ENCODE measurements at regions not wholly inside any gene's neighbourhood (a gene's known extent, or its start where the extent isn't known, plus 50 kb on each side); places are given as distances from the start of the nearest gene placed in this dataset.
"Not testable (repeated sequence)": the region's sequence is repeated elsewhere in the genome, so short reads cannot be mapped to it uniquely, and the experiment has no call there.

DNA sequence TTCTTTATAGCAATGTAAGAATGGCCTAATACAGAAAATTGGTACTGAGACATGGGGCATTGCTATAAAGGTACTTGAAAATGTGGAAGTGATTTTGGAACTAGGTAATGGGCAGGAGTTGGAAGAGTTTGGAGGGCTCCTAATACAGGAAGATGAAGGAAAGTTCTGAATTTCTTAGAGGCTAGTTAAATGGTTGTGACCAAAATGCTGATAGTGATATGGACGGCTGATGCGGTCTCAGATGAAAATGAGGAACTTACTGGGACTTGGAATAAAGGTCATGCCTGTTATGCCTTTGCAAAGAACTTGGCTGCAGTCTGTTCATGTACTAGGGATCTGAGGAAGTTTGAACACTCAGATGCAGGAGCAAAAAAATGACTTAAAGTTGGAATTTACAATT lies 132.2 kb upstream of the ZNG1F start:
- H3K9ac ChIP-seq (ENCODE audit: control insufficient read depth, extremely low read depth, insufficient read depth, low read length); H3K9me1 ChIP-seq (ENCODE audit: control insufficient read depth, extremely low read depth, insufficient read depth, low read length); H3K4me2 ChIP-seq (ENCODE audit: control insufficient read depth, extremely low read depth, insufficient read depth, low read depth, low read length); H4K20me1 ChIP-seq (ENCODE audit: control insufficient read depth, extremely low read depth, insufficient read depth, low read length); H2AFZ ChIP-seq (ENCODE audit: control insufficient read depth, low read length); H3K27ac ChIP-seq (ENCODE audit: control insufficient read depth, insufficient read depth, low read length); dilution Hi-C loops (cut with MboI; ENCODE audit: extremely low pct_ligation_motif_present, low sequenced_read_pairs); H3K79me2 ChIP-seq (ENCODE audit: control insufficient read depth, insufficient read depth, low read length); H3K9me3 ChIP-seq (ENCODE audit: control insufficient read depth, low read depth, low read length); H3K4me1 ChIP-seq (ENCODE audit: control insufficient read depth, extremely low read depth, insufficient read depth, low read length); FAIRE-seq; H3K4me3 ChIP-seq (ENCODE audit: control insufficient read depth in 2 of 3, extremely low read depth in 1 of 3, insufficient read depth in 2 of 3, low read depth in 1 of 3, low read length in 3 of 3); DNase-seq (ENCODE audit: low read depth, low spot score); H3K36me3 ChIP-seq (ENCODE audit: control insufficient read depth in 2 of 2, extremely low read depth in 1 of 2, insufficient read depth in 2 of 2, low read length in 2 of 2); H3K27me3 ChIP-seq (ENCODE audit: control insufficient read depth, extremely low read depth, insufficient read depth, low read length): not testable (repeated sequence)

DNA sequence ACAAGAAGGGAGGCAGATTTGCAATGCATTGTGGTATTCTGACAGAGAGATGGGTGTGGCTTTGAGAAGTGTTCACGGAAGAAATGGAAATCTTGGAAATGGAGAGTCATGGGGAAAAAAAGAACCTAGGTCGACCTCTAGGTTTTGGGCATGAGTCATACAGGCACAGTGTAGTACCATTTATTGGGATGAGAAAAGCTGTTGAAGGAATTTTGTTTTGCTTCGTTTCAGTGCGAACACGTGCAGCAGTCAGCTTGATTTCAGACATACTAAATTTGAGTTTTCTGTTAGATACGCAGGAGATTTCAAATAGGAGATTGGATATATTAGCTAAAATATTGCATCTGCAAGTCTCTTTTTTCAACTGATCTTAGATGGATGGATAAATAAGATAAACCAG lies 119.8 kb upstream of the ZNG1F start:
- H3K4me2 ChIP-seq (ENCODE audit: control insufficient read depth, extremely low read depth, insufficient read depth, low read depth, low read length); H4K20me1 ChIP-seq (ENCODE audit: control insufficient read depth, extremely low read depth, insufficient read depth, low read length); H3K4me3 ChIP-seq (ENCODE audit: control insufficient read depth in 2 of 3, extremely low read depth in 1 of 3, insufficient read depth in 2 of 3, low read depth in 1 of 3, low read length in 3 of 3); dilution Hi-C loops (cut with MboI; ENCODE audit: extremely low pct_ligation_motif_present, low sequenced_read_pairs); H3K27me3 ChIP-seq (ENCODE audit: control insufficient read depth, extremely low read depth, insufficient read depth, low read length); H3K27ac ChIP-seq (ENCODE audit: control insufficient read depth, insufficient read depth, low read length); H3K4me1 ChIP-seq (ENCODE audit: control insufficient read depth, extremely low read depth, insufficient read depth, low read length); H3K9me3 ChIP-seq (ENCODE audit: control insufficient read depth, low read depth, low read length); H3K9ac ChIP-seq (ENCODE audit: control insufficient read depth, extremely low read depth, insufficient read depth, low read length); H3K36me3 ChIP-seq (ENCODE audit: control insufficient read depth in 2 of 2, extremely low read depth in 1 of 2, insufficient read depth in 2 of 2, low read length in 2 of 2); H2AFZ ChIP-seq (ENCODE audit: control insufficient read depth, low read length); H3K9me1 ChIP-seq (ENCODE audit: control insufficient read depth, extremely low read depth, insufficient read depth, low read length); FAIRE-seq; H3K79me2 ChIP-seq (ENCODE audit: control insufficient read depth, insufficient read depth, low read length); DNase-seq (ENCODE audit: low read depth, low spot score): not testable (repeated sequence)

DNA sequence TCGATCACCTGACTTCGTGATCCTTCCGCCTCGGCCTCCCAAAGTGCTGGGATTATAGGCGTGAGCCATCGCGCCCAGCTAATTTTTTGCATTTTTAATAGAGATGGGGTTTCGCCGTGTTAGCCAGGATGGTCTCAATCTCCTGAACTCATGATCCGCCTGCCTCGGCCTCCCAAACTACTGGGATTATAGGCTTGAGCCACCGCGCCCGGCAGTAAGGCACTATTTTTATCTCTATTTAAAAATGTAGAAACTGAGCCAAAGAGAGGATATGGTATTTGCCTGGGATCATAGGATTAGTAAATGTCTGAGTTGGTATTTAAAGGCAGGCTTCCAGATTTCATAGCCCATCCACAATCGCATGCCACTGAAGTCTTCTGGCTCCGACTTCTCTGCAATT lies 96.6 kb upstream of the ZNG1F start:
- H3K27ac ChIP-seq (ENCODE audit: control insufficient read depth, insufficient read depth, low read length); H3K4me3 ChIP-seq (ENCODE audit: control insufficient read depth in 2 of 3, extremely low read depth in 1 of 3, insufficient read depth in 2 of 3, low read depth in 1 of 3, low read length in 3 of 3); H3K4me2 ChIP-seq (ENCODE audit: control insufficient read depth, extremely low read depth, insufficient read depth, low read depth, low read length); H3K4me1 ChIP-seq (ENCODE audit: control insufficient read depth, extremely low read depth, insufficient read depth, low read length); H2AFZ ChIP-seq (ENCODE audit: control insufficient read depth, low read length); dilution Hi-C loops (cut with MboI; ENCODE audit: extremely low pct_ligation_motif_present, low sequenced_read_pairs); H3K9me3 ChIP-seq (ENCODE audit: control insufficient read depth, low read depth, low read length); H3K36me3 ChIP-seq (ENCODE audit: control insufficient read depth in 2 of 2, extremely low read depth in 1 of 2, insufficient read depth in 2 of 2, low read length in 2 of 2); FAIRE-seq; H3K9ac ChIP-seq (ENCODE audit: control insufficient read depth, extremely low read depth, insufficient read depth, low read length); H4K20me1 ChIP-seq (ENCODE audit: control insufficient read depth, extremely low read depth, insufficient read depth, low read length); DNase-seq (ENCODE audit: low read depth, low spot score); H3K79me2 ChIP-seq (ENCODE audit: control insufficient read depth, insufficient read depth, low read length); H3K9me1 ChIP-seq (ENCODE audit: control insufficient read depth, extremely low read depth, insufficient read depth, low read length); H3K27me3 ChIP-seq (ENCODE audit: control insufficient read depth, extremely low read depth, insufficient read depth, low read length): not testable (repeated sequence)

DNA sequence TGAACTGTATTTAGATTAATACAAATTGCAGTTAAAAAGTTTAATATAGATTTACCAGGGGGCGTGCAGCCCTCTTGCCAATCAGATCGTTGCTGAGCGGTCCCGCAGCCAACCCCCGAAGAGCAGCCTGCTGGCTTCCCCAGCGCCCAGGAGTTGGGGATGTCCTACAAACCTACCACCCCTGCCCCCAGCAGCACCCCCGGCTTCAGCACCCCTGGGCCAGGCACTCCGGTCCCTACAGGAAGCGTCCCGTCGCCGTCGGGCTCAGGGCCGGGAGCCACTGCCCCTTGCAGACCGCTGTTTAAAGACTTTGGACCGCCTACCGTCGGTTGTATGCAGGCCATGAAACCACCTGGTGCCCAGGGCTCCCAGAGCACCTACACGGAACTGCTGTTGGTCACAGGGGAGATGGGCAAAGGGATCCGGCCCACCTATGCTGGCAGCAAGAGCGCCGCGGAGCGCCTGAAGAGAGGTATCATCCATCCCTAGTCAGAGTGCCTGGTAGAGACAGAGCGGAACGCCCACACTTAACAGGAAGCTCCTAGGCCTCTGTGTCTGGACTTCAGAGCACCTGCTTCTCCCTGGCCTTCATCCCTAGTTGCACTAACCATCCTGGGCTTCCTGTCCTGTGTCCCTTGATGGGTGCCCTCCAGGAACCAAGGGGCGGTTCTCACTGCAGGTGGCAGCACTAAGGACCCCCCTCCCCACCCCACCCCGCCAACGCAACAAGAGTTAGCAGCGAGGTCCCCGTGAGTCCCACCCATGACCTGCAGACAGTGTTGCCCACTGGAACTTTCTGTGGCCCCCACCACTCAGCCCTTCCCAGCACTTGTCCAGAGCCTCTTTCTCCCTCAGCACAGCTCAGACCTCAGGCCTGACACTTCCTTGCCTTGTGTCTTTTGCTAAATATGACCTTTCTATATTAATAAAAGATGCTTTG lies 91.5 kb upstream of the ZNG1F start:
- H3K27ac ChIP-seq (ENCODE audit: control insufficient read depth, insufficient read depth, low read length); H3K9me3 ChIP-seq (ENCODE audit: control insufficient read depth, low read depth, low read length); H3K4me1 ChIP-seq (ENCODE audit: control insufficient read depth, extremely low read depth, insufficient read depth, low read length); H3K79me2 ChIP-seq (ENCODE audit: control insufficient read depth, insufficient read depth, low read length); H3K36me3 ChIP-seq (ENCODE audit: control insufficient read depth in 2 of 2, extremely low read depth in 1 of 2, insufficient read depth in 2 of 2, low read length in 2 of 2); FAIRE-seq; H2AFZ ChIP-seq (ENCODE audit: control insufficient read depth, low read length); H3K4me2 ChIP-seq (ENCODE audit: control insufficient read depth, extremely low read depth, insufficient read depth, low read depth, low read length); H3K4me3 ChIP-seq (ENCODE audit: control insufficient read depth in 2 of 3, extremely low read depth in 1 of 3, insufficient read depth in 2 of 3, low read depth in 1 of 3, low read length in 3 of 3); H3K9me1 ChIP-seq (ENCODE audit: control insufficient read depth, extremely low read depth, insufficient read depth, low read length); DNase-seq (ENCODE audit: low read depth, low spot score); H3K9ac ChIP-seq (ENCODE audit: control insufficient read depth, extremely low read depth, insufficient read depth, low read length); dilution Hi-C loops (cut with MboI; ENCODE audit: extremely low pct_ligation_motif_present, low sequenced_read_pairs); H3K27me3 ChIP-seq (ENCODE audit: control insufficient read depth, extremely low read depth, insufficient read depth, low read length); H4K20me1 ChIP-seq (ENCODE audit: control insufficient read depth, extremely low read depth, insufficient read depth, low read length): not testable (repeated sequence)

DNA sequence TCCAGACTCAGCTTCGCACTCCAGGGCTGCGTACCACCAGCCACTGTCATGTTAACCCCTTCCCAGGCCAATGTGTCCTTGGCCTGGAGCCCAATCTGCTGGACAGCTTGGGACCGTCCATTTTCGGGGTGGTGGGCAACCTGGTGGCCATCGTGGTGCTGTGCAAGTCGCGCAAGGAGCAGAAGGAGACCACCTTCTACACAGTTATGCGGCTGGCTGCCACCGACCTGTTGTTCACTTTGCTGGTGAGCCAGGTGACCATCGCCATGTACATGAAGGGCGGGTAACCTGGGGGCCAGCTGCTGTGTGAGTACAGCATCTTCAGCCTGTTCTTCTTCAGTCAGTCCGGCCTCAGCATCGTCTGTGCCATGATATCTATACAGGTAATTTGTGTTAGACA lies 90.3 kb upstream of the ZNG1F start:
- H3K9me1 ChIP-seq (ENCODE audit: control insufficient read depth, extremely low read depth, insufficient read depth, low read length); H3K9ac ChIP-seq (ENCODE audit: control insufficient read depth, extremely low read depth, insufficient read depth, low read length); FAIRE-seq; H3K9me3 ChIP-seq (ENCODE audit: control insufficient read depth, low read depth, low read length); H3K36me3 ChIP-seq (ENCODE audit: control insufficient read depth in 2 of 2, extremely low read depth in 1 of 2, insufficient read depth in 2 of 2, low read length in 2 of 2); H3K4me3 ChIP-seq (ENCODE audit: control insufficient read depth in 2 of 3, extremely low read depth in 1 of 3, insufficient read depth in 2 of 3, low read depth in 1 of 3, low read length in 3 of 3); H3K27ac ChIP-seq (ENCODE audit: control insufficient read depth, insufficient read depth, low read length); H4K20me1 ChIP-seq (ENCODE audit: control insufficient read depth, extremely low read depth, insufficient read depth, low read length); H3K4me2 ChIP-seq (ENCODE audit: control insufficient read depth, extremely low read depth, insufficient read depth, low read depth, low read length); H3K27me3 ChIP-seq (ENCODE audit: control insufficient read depth, extremely low read depth, insufficient read depth, low read length); H3K79me2 ChIP-seq (ENCODE audit: control insufficient read depth, insufficient read depth, low read length); DNase-seq (ENCODE audit: low read depth, low spot score); H3K4me1 ChIP-seq (ENCODE audit: control insufficient read depth, extremely low read depth, insufficient read depth, low read length); H2AFZ ChIP-seq (ENCODE audit: control insufficient read depth, low read length); dilution Hi-C loops (cut with MboI; ENCODE audit: extremely low pct_ligation_motif_present, low sequenced_read_pairs): not testable (repeated sequence)

Measured in keratinocyte (primary cell).